OCI-LY7 (cell line): ENCODE measurements at regions not wholly inside any gene's neighbourhood (a gene's known extent, or its start where the extent isn't known, plus 50 kb on each side); places are given as distances from the start of the nearest gene placed in this dataset.

Experiments used
- BruUV-seq: library from RNA; stranded (reverse); fragments of 400-500 nt; replicated peaks from 2 replicates; lab custom pipeline; 2021; lab: Mats Ljungman, UMichigan
- CTCF ChIA-PET: fragments of 300-600 bp; sonication (Branson Sonifier 250); formaldehyde crosslinking; loops from one replicate; lab custom pipeline; 2022; ENCODE audit warnings: antibody characterized with exemption; ENCODE audit not compliant: unreplicated experiment; lab: Charles Lee
- POLR2A ChIA-PET: fragments of 300-600 bp; sonication (Branson Sonifier 250); formaldehyde crosslinking; loops from one replicate; lab custom pipeline; 2022; ENCODE audit warnings: antibody characterized with exemption; lab: Charles Lee
- DNase-seq: peaks from one replicate; pipeline ENCODE4 v3.0.0-alpha.2; 2015; ENCODE audit warnings: low spot score
- H2AFZ ChIP-seq: fragments of 200-600 bp; sonication (generic), shearing (Covaris generic); 2 replicates; pipeline ENCODE4 v1.6.1; 2014; ENCODE audit warnings: mild to moderate bottlenecking, antibody characterized with exemption, low read length, moderate library complexity
- H3K27ac ChIP-seq: fragments of 200-600 bp; sonication (generic); 2 replicates; pipeline ENCODE4 v1.5.1; 2014; ENCODE audit warnings: mixed run types, low read depth, mild to moderate bottlenecking, moderate library complexity, low read length, inconsistent platforms; ENCODE audit not compliant: poor library complexity, severe bottlenecking
- H3K36me3 ChIP-seq: fragments of 200-600 bp; sonication (generic); 2 replicates; pipeline ENCODE4 v1.6.1; 2014; ENCODE audit warnings: mild to moderate bottlenecking, antibody characterized with exemption, low read length, moderate library complexity, mixed read lengths; ENCODE audit not compliant: insufficient read depth
- H3K4me1 ChIP-seq: fragments of 200-600 bp; sonication (generic); 2 replicates; pipeline ENCODE4 v1.5.1; 2014; ENCODE audit warnings: mild to moderate bottlenecking, low read length; ENCODE audit not compliant: insufficient read depth, poor library complexity, severe bottlenecking
- H3K4me2 ChIP-seq: fragments of 200-600 bp; sonication (generic); 2 replicates; pipeline ENCODE4 v1.6.1; 2014; ENCODE audit warnings: mild to moderate bottlenecking, low read length
- H3K4me3 ChIP-seq: fragments of 200-600 bp; sonication (generic); 2 replicates; pipeline ENCODE4 v1.5.1; 2014; ENCODE audit warnings: mild to moderate bottlenecking, low read depth, low read length; ENCODE audit not compliant: poor library complexity, severe bottlenecking
- H3K79me2 ChIP-seq: fragments of 200-600 bp; sonication (generic); 2 replicates; pipeline ENCODE4 v1.6.1; 2016; ENCODE audit warnings: low read depth, mild to moderate bottlenecking, low read length, moderate library complexity, mixed read lengths; ENCODE audit not compliant: insufficient read depth
- H3K9me2 ChIP-seq: fragments of 200-600 bp; sonication (generic); 2 replicates; pipeline ENCODE4 v1.6.1; 2016; ENCODE audit warnings: mild to moderate bottlenecking, low read length, mixed read lengths; ENCODE audit not compliant: insufficient read depth
- H3K9me3 ChIP-seq: fragments of 200-600 bp; sonication (generic); 2 replicates; pipeline ENCODE4 v1.6.1; 2014; ENCODE audit warnings: mild to moderate bottlenecking, mixed run types, low read length, mixed read lengths
- H4K20me1 ChIP-seq: fragments of 200-600 bp; sonication (generic); 2 replicates; pipeline ENCODE4 v1.6.1; 2014; ENCODE audit warnings: mild to moderate bottlenecking, antibody characterized with exemption, low read length, moderate library complexity, mixed read lengths; ENCODE audit not compliant: insufficient read depth
- EZH2phosphoT487 ChIP-seq: fragments of 200-600 bp; sonication (generic); IDR thresholded peaks from 2 replicates; pipeline ENCODE4 v1.6.1; 2018; ENCODE audit warnings: low read depth, borderline replicate concordance, mild to moderate bottlenecking, mixed run types, antibody characterized with exemption, low read length, moderate library complexity, mixed read lengths
- intact Hi-C: fragments of 100-400 bp; cut with micrococcal nuclease; formaldehyde crosslinking; loops from one replicate; pipeline ENCODE4 v1.10.0; 2022; ENCODE audit not compliant: unreplicated experiment
- TF ChIP-seq, protein P1 (sequence below): fragments of 200-600 bp; sonication (generic); conservative IDR thresholded peaks from 2 replicates; pipeline ENCODE4 v1.5.1; 2014; ENCODE audit warnings: mild to moderate bottlenecking, antibody characterized with exemption, low read length, moderate library complexity, mixed read lengths

DNA sequence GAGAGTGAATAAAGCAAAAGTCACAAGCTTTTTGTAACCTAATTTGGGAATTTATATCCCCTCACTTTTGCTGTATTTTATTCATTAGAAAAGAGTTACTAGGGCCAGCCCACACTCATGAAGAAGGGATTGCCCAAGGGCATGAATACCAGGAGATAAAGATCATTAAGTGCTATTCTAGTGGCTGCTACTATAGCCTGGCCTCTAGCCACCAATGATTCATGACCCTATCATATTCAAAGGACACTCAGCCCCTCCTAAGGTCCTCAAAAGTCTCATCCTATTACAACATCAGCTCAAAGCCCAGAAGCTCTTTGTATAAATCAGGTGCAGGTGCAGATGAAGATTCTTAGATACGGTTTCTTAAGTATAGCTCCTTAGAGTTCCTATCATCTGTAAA, 518.1 kb downstream of the TRHDE start:
- DNase-seq: no peak
- POLR2A ChIA-PET: no interaction called here
- CTCF ChIA-PET: no interaction called here
- H3K79me2 ChIP-seq: no peaks in the 10 kb centered on the region
- H3K4me3 ChIP-seq: no peak overlapping the region
- no peaks in the 10 kb centered on the region for H4K20me1 ChIP-seq
- H3K27ac ChIP-seq: no peak overlapping the region
- no peaks in the 10 kb centered on the region for H3K9me2 ChIP-seq
- no peak overlapping the region for H3K4me2 ChIP-seq
- BruUV-seq: no TSS peak
- no peaks in the 10 kb centered on the region for H3K4me1 ChIP-seq
- no peaks in the 10 kb centered on the region for H3K9me3 ChIP-seq
- no peaks in the 10 kb centered on the region for H3K36me3 ChIP-seq
- TF ChIP-seq EZH2phosphoT487: no peak
- TF ChIP-seq, protein P1, sequence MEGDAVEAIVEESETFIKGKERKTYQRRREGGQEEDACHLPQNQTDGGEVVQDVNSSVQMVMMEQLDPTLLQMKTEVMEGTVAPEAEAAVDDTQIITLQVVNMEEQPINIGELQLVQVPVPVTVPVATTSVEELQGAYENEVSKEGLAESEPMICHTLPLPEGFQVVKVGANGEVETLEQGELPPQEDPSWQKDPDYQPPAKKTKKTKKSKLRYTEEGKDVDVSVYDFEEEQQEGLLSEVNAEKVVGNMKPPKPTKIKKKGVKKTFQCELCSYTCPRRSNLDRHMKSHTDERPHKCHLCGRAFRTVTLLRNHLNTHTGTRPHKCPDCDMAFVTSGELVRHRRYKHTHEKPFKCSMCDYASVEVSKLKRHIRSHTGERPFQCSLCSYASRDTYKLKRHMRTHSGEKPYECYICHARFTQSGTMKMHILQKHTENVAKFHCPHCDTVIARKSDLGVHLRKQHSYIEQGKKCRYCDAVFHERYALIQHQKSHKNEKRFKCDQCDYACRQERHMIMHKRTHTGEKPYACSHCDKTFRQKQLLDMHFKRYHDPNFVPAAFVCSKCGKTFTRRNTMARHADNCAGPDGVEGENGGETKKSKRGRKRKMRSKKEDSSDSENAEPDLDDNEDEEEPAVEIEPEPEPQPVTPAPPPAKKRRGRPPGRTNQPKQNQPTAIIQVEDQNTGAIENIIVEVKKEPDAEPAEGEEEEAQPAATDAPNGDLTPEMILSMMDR: no peak
- intact Hi-C loops: no loop called here
- H2AFZ ChIP-seq: no peak overlapping the region

DNA sequence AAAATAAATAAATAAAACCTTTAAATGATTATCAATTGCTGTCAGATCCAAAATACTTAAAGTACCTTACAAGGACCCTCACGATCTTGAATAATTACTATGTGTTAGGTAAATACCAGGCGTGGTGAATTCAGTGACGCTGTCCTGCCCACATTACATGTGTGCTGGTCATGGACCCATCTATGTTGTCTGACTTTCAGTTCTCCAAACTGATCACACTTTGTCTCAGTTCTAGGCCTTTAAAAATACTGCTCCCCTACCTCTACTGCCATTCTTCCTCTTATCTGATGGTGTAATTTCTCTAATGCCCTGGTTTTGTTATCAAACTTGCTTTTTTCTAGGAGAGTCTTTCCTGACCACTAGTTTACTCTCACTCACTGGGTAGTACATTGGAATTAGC, 520.7 kb downstream of the TRHDE start:
- no peaks in the 10 kb centered on the region for H3K9me3 ChIP-seq
- ChIA-PET POLR2A (no interaction called here), CTCF (no interaction called here)
- no peak overlapping the region for H3K27ac ChIP-seq
- H2AFZ ChIP-seq: no peak overlapping the region
- no peaks in the 10 kb centered on the region for H3K79me2 ChIP-seq
- intact Hi-C loops: no loop called here
- no peak overlapping the region for H3K4me3 ChIP-seq
- no peaks in the 10 kb centered on the region for H4K20me1 ChIP-seq
- TF ChIP-seq, protein P1: no peak
- no peak for TF ChIP-seq EZH2phosphoT487
- no peaks in the 10 kb centered on the region for H3K9me2 ChIP-seq
- BruUV-seq: no TSS peak
- no peak overlapping the region for H3K4me2 ChIP-seq
- DNase-seq: no peak
- H3K4me1 ChIP-seq: no peaks in the 10 kb centered on the region
- H3K36me3 ChIP-seq: no peaks in the 10 kb centered on the region

DNA sequence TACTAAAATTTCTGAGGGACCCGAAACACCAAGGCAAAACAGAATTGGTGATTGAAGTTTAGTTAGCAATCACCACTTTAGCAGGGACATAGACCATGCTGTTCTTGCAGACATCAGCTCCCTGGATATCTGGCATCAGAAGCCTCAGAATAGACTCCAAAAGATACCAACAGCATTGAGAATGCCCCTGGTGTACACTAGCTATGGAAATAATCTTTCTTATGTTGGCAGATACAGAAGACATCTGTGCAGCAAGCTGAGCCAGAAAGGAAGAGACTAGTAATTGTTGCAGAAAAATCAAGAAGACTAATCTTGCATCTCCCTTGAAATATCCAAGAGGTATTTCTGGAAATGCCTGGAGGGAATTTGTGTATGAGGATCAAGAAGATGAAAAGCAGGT, 521.6 kb downstream of the TRHDE start:
- no TSS peak for BruUV-seq

More for the DNA sequence above, 521.6 kb downstream of the TRHDE start:
- no peaks in the 10 kb centered on the region for H3K4me1 ChIP-seq
- no peak overlapping the region for H3K4me3 ChIP-seq
- no peak overlapping the region for H3K4me2 ChIP-seq
- H2AFZ ChIP-seq: no peak overlapping the region
- H3K27ac ChIP-seq: no peak overlapping the region
- H4K20me1 ChIP-seq: no peaks in the 10 kb centered on the region
- TF ChIP-seq EZH2phosphoT487: no peak
- intact Hi-C loops: no loop called here
- POLR2A ChIA-PET: no interaction called here
- no peaks in the 10 kb centered on the region for H3K9me2 ChIP-seq
- CTCF ChIA-PET: no interaction called here
- H3K9me3 ChIP-seq: no peaks in the 10 kb centered on the region
- no peak for DNase-seq
- H3K36me3 ChIP-seq: no peaks in the 10 kb centered on the region
- no peaks in the 10 kb centered on the region for H3K79me2 ChIP-seq
